HepG2 (cell line): ENCODE measurements at regions not wholly inside any gene's neighbourhood (a gene's known extent, or its start where the extent isn't known, plus 50 kb on each side); places are given as distances from the start of the nearest gene placed in this dataset.

ENCODE experiments used
- ATAC-seq: fragments of 200-7000 bp; cut with Tn5 transposase; 3 replicates; pipeline ENCODE4 v1.9.1; 2020; ENCODE audit warnings: mild to moderate bottlenecking, moderate library complexity
- BruUV-seq: library from RNA; stranded (reverse); fragments of 400-500 nt; replicated peaks from 2 replicates; lab custom pipeline; 2021; lab: Mats Ljungman, UMichigan
- CTCF ChIA-PET: fragments of 300-600 bp; formaldehyde crosslinking; extraction: SDS; loops from one replicate; lab custom pipeline; 2021; ENCODE audit warnings: low total read pairs, inconsistent platforms, low intra/inter-chr PET ratio; lab: Yijun Ruan, JAX
- POLR2A ChIA-PET: fragments of 350-600 bp; sonication (Branson Sonifier 250); formaldehyde crosslinking; loops from one replicate; lab custom pipeline; 2020; ENCODE audit warnings: antibody characterized with exemption, inconsistent platforms; lab: Yijun Ruan, JAX
- DNase-seq: peaks from one replicate; pipeline ENCODE4 v3.0.0-alpha.2; 2015; ENCODE audit warnings: low spot score
- FAIRE-seq: peaks from 3 replicates; lab custom pipeline; 2011; peaks lifted over from hg19 to GRCh38; lab: Jason Lieb, UNC
- H2AFZ ChIP-seq: one replicate; pipeline ENCODE4 v1.6.1; 2011; ENCODE audit warnings: low read length, inconsistent platforms
- H3K27ac ChIP-seq: fragments of 300-600 bp; 3 replicates; pipeline ENCODE4 v1.8.0; 2011; ENCODE audit warnings: mixed run types, mild to moderate bottlenecking, mixed read lengths, low read length, inconsistent platforms; ENCODE audit not compliant: insufficient read depth; ENCODE audit errors: extremely low read length
- H3K27me3 ChIP-seq, 2 experiments: fragments of 200-600 bp in 1 of 2; 2 replicates in 1 of 2; 3 replicates in 1 of 2; pipeline versions ENCODE4 v1.6.0 to v1.8.0; 2011; ENCODE audit warnings: low read length in 2 of 2, mild to moderate bottlenecking in 2 of 2, moderate library complexity in 2 of 2, inconsistent platforms in 1 of 2; ENCODE audit not compliant: insufficient read depth in 2 of 2, control insufficient read depth in 1 of 2
- H3K36me3 ChIP-seq, 2 experiments: fragments of 200-600 bp in 1 of 2; replicated peaks in 1 of 2; 2 replicates in 1 of 2; 3 replicates in 1 of 2; pipeline versions ENCODE4 v1.5.1 to v1.8.0; 2011; ENCODE audit warnings: low read length in 2 of 2, inconsistent platforms in 1 of 2; ENCODE audit not compliant: insufficient read depth in 2 of 2, control insufficient read depth in 1 of 2
- H3K4me1 ChIP-seq: 2 replicates; pipeline ENCODE4 v1.5.1; 2012; ENCODE audit warnings: low read length, inconsistent platforms; ENCODE audit not compliant: insufficient read depth
- H3K4me2 ChIP-seq: 2 replicates; pipeline ENCODE4 v1.6.0; 2011; ENCODE audit warnings: low read depth, low read length, inconsistent platforms
- H3K4me3 ChIP-seq, 3 experiments: fragments of 200-600 bp in 1 of 3; sonication (generic), shearing (Covaris generic) in 1 of 3; replicated peaks in 1 of 3; 2 replicates each; pipeline ENCODE4 v1.5.1; 2011 to 2016; ENCODE audit warnings: low read length in 3 of 3, inconsistent platforms in 2 of 3, low read depth in 2 of 3, mild to moderate bottlenecking in 2 of 3, control low read depth in 1 of 3, mixed read lengths in 1 of 3; ENCODE audit not compliant: insufficient read depth in 1 of 3
- H3K79me2 ChIP-seq: one replicate; pipeline ENCODE4 v1.6.1; 2011; ENCODE audit warnings: low read length, inconsistent platforms; ENCODE audit not compliant: insufficient read depth
- H3K9ac ChIP-seq: 2 replicates; pipeline ENCODE4 v1.6.0; 2011; ENCODE audit warnings: mild to moderate bottlenecking, low read depth, low read length, inconsistent platforms; ENCODE audit not compliant: insufficient read depth
- H3K9me3 ChIP-seq: 2 replicates; pipeline ENCODE4 v1.5.1; 2012; ENCODE audit warnings: mild to moderate bottlenecking, low read length
- H4K20me1 ChIP-seq: 2 replicates; pipeline ENCODE4 v1.6.0; 2011; ENCODE audit warnings: inconsistent platforms, mild to moderate bottlenecking, low read length, moderate library complexity; ENCODE audit not compliant: insufficient read depth
- ATF6 ChIP-seq: sonication (generic); formaldehyde crosslinking; conservative IDR thresholded peaks from 2 replicates; pipeline ENCODE4 v1.4.0; 2020; ENCODE audit warnings: missing genetic modification reagents
- RARA ChIP-seq: IDR thresholded peaks from 2 replicates; pipeline ENCODE4 v1.6.1; 2016; ENCODE audit warnings: missing genetic modification reagents, missing compliant biosample characterization
- RARG ChIP-seq: sonication (generic); formaldehyde crosslinking; IDR thresholded peaks from 2 replicates; pipeline ENCODE4 v1.4.0; 2020; ENCODE audit warnings: low read depth, mild to moderate bottlenecking, missing genetic modification reagents
- STAT5B ChIP-seq: sonication (generic); formaldehyde crosslinking; IDR thresholded peaks from 2 replicates; pipeline ENCODE4 v1.4.0; 2020; ENCODE audit warnings: missing genetic modification reagents
- TIGD3 ChIP-seq: sonication (generic); formaldehyde crosslinking; IDR thresholded peaks from 2 replicates; pipeline ENCODE4 v1.5.1; 2020; ENCODE audit warnings: mild to moderate bottlenecking, missing genetic modification reagents, borderline replicate concordance
- TMF1 ChIP-seq: sonication (generic); formaldehyde crosslinking; IDR thresholded peaks from 2 replicates; pipeline ENCODE4 v1.8.1; 2022; ENCODE audit warnings: low read depth, missing genetic modification reagents
- USF2 ChIP-seq, 2 experiments: sonication (generic) in 1 of 2; formaldehyde crosslinking in 1 of 2; IDR thresholded peaks; 2 replicates each; pipeline versions ENCODE4 v1.5.1 to v1.6.1; 2011 to 2020; ENCODE audit warnings: borderline replicate concordance in 1 of 2, low read depth in 1 of 2, low read length in 1 of 2, mild to moderate bottlenecking in 1 of 2, missing genetic modification reagents in 1 of 2, moderate library complexity in 1 of 2
- ZMYM2 ChIP-seq: sonication (generic); formaldehyde crosslinking; IDR thresholded peaks from 2 replicates; pipeline ENCODE4 v1.8.0; 2022; ENCODE audit warnings: mild to moderate bottlenecking, missing genetic modification reagents
- ZNF292 ChIP-seq: sonication (generic); formaldehyde crosslinking; IDR thresholded peaks from 2 replicates; pipeline ENCODE4 v1.8.1; 2022; ENCODE audit warnings: mild to moderate bottlenecking, low read depth, missing genetic modification reagents, borderline replicate concordance
- ZNF33B ChIP-seq: sonication (generic); formaldehyde crosslinking; IDR thresholded peaks from 2 replicates; pipeline ENCODE4 v1.5.1; 2020; ENCODE audit warnings: mild to moderate bottlenecking, missing genetic modification reagents
- ZNF446 ChIP-seq: sonication (generic); formaldehyde crosslinking; IDR thresholded peaks from 2 replicates; pipeline ENCODE4 v1.5.0; 2020; ENCODE audit warnings: mild to moderate bottlenecking, missing genetic modification reagents
- ZNF557 ChIP-seq: sonication (generic); formaldehyde crosslinking; IDR thresholded peaks from 2 replicates; pipeline ENCODE4 v1.4.0; 2020; ENCODE audit warnings: missing genetic modification reagents
- WGBS: methylation state at CpG from one replicate; pipeline ENCODE4 v1.1.6; 2017; ENCODE audit warnings: low lambda C conversion rate; 5-methylcytosine and 5-hydroxymethylcytosine counted together
- in situ Hi-C: cut with HindIII; loops from 2 replicates; pipeline ENCODE4 v1.10.0; 2017; ENCODE audit warnings: low pct_unique_long_range_greater_than_20kb; ENCODE audit not compliant: extremely low pct_ligation_motif_present
- intact Hi-C: fragments of 100-400 bp; cut with micrococcal nuclease; formaldehyde crosslinking; loops from one replicate; pipeline ENCODE4 v1.10.0; 2022; ENCODE audit not compliant: unreplicated experiment

GRCh38 chr7:10571759-10572158 is 401.9 kb upstream of the PHF14 start:
- H3K27me3 ChIP-seq = no peaks in the 10 kb centered on the region
- TF ChIP-seq RARG (no peak), ZNF557 (CRISPR knock-in tag) (no peak), TMF1 (CRISPR knock-in tag) (no peak), USF2 (IDR thresholded peaks at IDR 0.05; ENCODE audit: low read depth, low read length) (no peak), USF2 (CRISPR knock-in tag; IDR thresholded peaks at IDR 0.05; ENCODE audit: borderline replicate concordance) (no peak), ATF6 (CRISPR knock-in tag) (no peak), RARA (CRISPR knock-in tag) (no peak), TIGD3 (no peak), ZNF33B (CRISPR knock-in tag) (no peak), ZNF292 (CRISPR knock-in tag) (no peak), STAT5B (CRISPR knock-in tag) (no peak), ZNF446 (no peak), ZMYM2 (CRISPR knock-in tag) (no peak)
- DNase-seq (no peak), FAIRE-seq (no peak), ATAC-seq (no peak)
- ChIA-PET CTCF (no interaction called here), POLR2A (no interaction called here)
- no peaks in the 10 kb centered on the region for H4K20me1 ChIP-seq
- no peaks in the 10 kb centered on the region for H3K36me3 ChIP-seq
- H3K27ac ChIP-seq = no peak overlapping the region
- no peaks in the 10 kb centered on the region for H3K4me1 ChIP-seq
- no peak overlapping the region for H3K4me2 ChIP-seq
- no peaks in the 10 kb centered on the region for H3K79me2 ChIP-seq
- no peak overlapping the region for H2AFZ ChIP-seq
- 7% methylated on average over 1 of the region's 1 CpG for WGBS
- BruUV-seq = no TSS peak
- H3K9me3 ChIP-seq = no peaks in the 10 kb centered on the region
- no peak overlapping the region for H3K4me3 ChIP-seq
- no peak overlapping the region for H3K9ac ChIP-seq
- in situ Hi-C loops = no loop called here
- intact Hi-C loops = no loop called here
